ENCODE measurements at regions not wholly inside any gene's neighbourhood (a gene's known extent, or its start where the extent isn't known, plus 50 kb on each side); places are given as distances from the start of the nearest gene placed in this dataset.

DNA sequence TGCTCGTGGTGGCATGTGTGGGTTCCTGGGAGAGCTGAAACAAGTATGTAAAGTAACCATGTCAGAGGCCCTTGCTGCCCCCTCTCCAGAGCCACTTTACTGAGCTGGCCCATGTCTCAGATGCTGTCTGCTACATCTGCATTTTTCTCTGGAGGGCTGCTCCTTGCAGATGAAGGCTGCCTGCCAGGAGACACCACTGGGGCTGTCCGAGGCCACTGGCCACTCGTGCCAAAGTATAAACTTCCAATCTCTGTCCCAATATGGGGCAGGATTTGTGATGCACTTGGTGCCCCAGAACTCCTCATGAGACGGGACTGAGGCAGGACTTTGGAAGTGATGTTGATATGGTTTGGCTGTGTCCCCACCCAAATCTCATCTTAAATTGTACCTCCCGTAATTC is 478.4 kb upstream of the B3GAT1 start:
- 40% methylated on average over 1 of the region's 5 CpGs for WGBS (ENCODE audit: insufficient coverage)
- ATAC-seq (ENCODE audit: low read depth), result no peak
- no peaks in the 10 kb centered on the region for H4K20me1 ChIP-seq (ENCODE audit: control insufficient read depth, insufficient read depth, low read length, poor library complexity, severe bottlenecking)
- H3K36me3 ChIP-seq (replicated peaks in 1 of 2; ENCODE audit: control extremely low read depth in 1 of 2, control insufficient read depth in 1 of 2, extremely low read depth in 1 of 2, insufficient read depth in 2 of 2, low read length in 1 of 2), result no peaks in the 10 kb centered on the region
- no peaks in the 10 kb centered on the region for H3K4me1 Mint-ChIP-seq
- no peaks in the 10 kb centered on the region for H3K4me1 ChIP-seq (ENCODE audit: control insufficient read depth in 2 of 2, insufficient read depth in 2 of 2, low read length in 2 of 2)
- no peak overlapping the region for H3K4me3 Mint-ChIP-seq
- no peak for TF ChIP-seq EZH2 (IDR thresholded peaks at IDR 0.05; ENCODE audit: borderline replicate concordance, insufficient read depth, low read depth, low read length, poor library complexity, severe bottlenecking)
- TF ChIP-seq CTCF (IDR thresholded peaks at IDR 0.05), result no peak
- H2AFZ ChIP-seq (ENCODE audit: insufficient read depth, low read depth, low read length, poor library complexity, severe bottlenecking), result no peak overlapping the region
- DNase-seq, result no peak
- no peaks in the 10 kb centered on the region for H3K27me3 ChIP-seq (replicated peaks in 1 of 4; ENCODE audit: control extremely low read depth in 1 of 4, control insufficient read depth in 3 of 4, insufficient read depth in 4 of 4, low read length in 3 of 4)
- H3K27ac ChIP-seq (ENCODE audit: low read length in 2 of 2), result no peak overlapping the region
- H3K9me3 ChIP-seq (ENCODE audit: control extremely low read depth in 1 of 3, control insufficient read depth in 2 of 3, insufficient read depth in 1 of 3, low read length in 2 of 3), result peaks cover 0 to 9% (median 0%) of the 10 kb centered on the region in 3 donors
- H3K9me3 Mint-ChIP-seq (ENCODE audit: insufficient read depth), result peaks cover 11% of the 10 kb centered on the region
- POLR2A ChIA-PET, result no interaction called here
- peaks cover 10% of the 10 kb centered on the region for H3K27me3 Mint-ChIP-seq
- no peak overlapping the region for H3K27ac Mint-ChIP-seq
- no peaks in the 10 kb centered on the region for H3K79me2 ChIP-seq (ENCODE audit: control insufficient read depth, insufficient read depth, low read length)
- intact Hi-C loops (cut with micrococcal nuclease), result no loop called here
- H3K4me3 ChIP-seq (ENCODE audit: control extremely low read depth in 1 of 5, extremely low read depth in 1 of 5, insufficient read depth in 1 of 5, low read depth in 2 of 5, low read length in 4 of 5), result no peak overlapping the region
- H3K9ac ChIP-seq (ENCODE audit: low read length), result no peak overlapping the region
- no peak overlapping the region for H3K4me2 ChIP-seq (replicated peaks; ENCODE audit: low read depth, low read length, poor library complexity, severe bottlenecking)
- CTCF ChIA-PET, result no interaction called here

- Histone ChIP-seq H3K4me1 (ENCODE audit: control insufficient read depth in 2 of 2, insufficient read depth in 2 of 2, low read length in 2 of 2) (no peaks in the 10 kb centered on the region), H3K9ac (ENCODE audit: low read length) (no peak overlapping the region), H3K36me3 (replicated peaks in 1 of 2; ENCODE audit: control extremely low read depth in 1 of 2, control insufficient read depth in 1 of 2, extremely low read depth in 1 of 2, insufficient read depth in 2 of 2, low read length in 1 of 2) (no peaks in the 10 kb centered on the region), H3K79me2 (ENCODE audit: control insufficient read depth, insufficient read depth, low read length) (no peaks in the 10 kb centered on the region), H2AFZ (ENCODE audit: insufficient read depth, low read depth, low read length, poor library complexity, severe bottlenecking) (no peak overlapping the region), H4K20me1 (ENCODE audit: control insufficient read depth, insufficient read depth, low read length, poor library complexity, severe bottlenecking) (no peaks in the 10 kb centered on the region), H3K27ac (ENCODE audit: low read length in 2 of 2) (no peak overlapping the region), H3K27me3 (replicated peaks in 1 of 4; ENCODE audit: control extremely low read depth in 1 of 4, control insufficient read depth in 3 of 4, insufficient read depth in 4 of 4, low read length in 3 of 4) (no peaks in the 10 kb centered on the region), H3K4me3 (ENCODE audit: control extremely low read depth in 1 of 5, extremely low read depth in 1 of 5, insufficient read depth in 1 of 5, low read depth in 2 of 5, low read length in 4 of 5) (no peak overlapping the region), H3K4me2 (replicated peaks; ENCODE audit: low read depth, low read length, poor library complexity, severe bottlenecking) (no peak overlapping the region), H3K9me3 (ENCODE audit: control extremely low read depth in 1 of 3, control insufficient read depth in 2 of 3, insufficient read depth in 1 of 3, low read length in 2 of 3) (peaks cover 0 to 9% (median 0%) of the 10 kb centered on the region in 3 donors)
- 64% methylated on average over 3 of the region's 6 CpGs for WGBS (ENCODE audit: insufficient coverage)
- Mint-ChIP-seq H3K27me3 (peaks cover 10% of the 10 kb centered on the region), H3K27ac (no peak overlapping the region), H3K9me3 (ENCODE audit: insufficient read depth) (peaks cover 11% of the 10 kb centered on the region), H3K4me3 (no peak overlapping the region), H3K4me1 (no peaks in the 10 kb centered on the region)
- POLR2A ChIA-PET, result no interaction called here
- CTCF ChIA-PET, result no interaction called here
- ATAC-seq (ENCODE audit: low read depth), result no peak
- intact Hi-C loops (cut with micrococcal nuclease), result no loop called here
- DNase-seq, result no peak
- TF ChIP-seq EZH2 (IDR thresholded peaks at IDR 0.05; ENCODE audit: borderline replicate concordance, insufficient read depth, low read depth, low read length, poor library complexity, severe bottlenecking), result no peak
- no peak for TF ChIP-seq CTCF (IDR thresholded peaks at IDR 0.05)
These were observed 477.8 kb upstream of the B3GAT1 start for GRCh38 chr11:134889832-134890231.
